Activated CD4-positive, alpha-beta T cell treated with anti-CD3 and anti-CD28 coated beads for 1 hour (primary cell): ENCODE measurements at regions not wholly inside any gene's neighbourhood (a gene's known extent, or its start where the extent isn't known, plus 50 kb on each side); places are given as distances from the start of the nearest gene placed in this dataset.

ENCODE experiments used
- DNase-seq: peaks from one replicate; pipeline ENCODE4 v3.0.0-alpha.2; 2020

GRCh38 chr2:226618875-226619605 lies 180.6 kb downstream of the IRS1 start:
- DNase-seq: no peak

- no peak for DNase-seq
Measured at GRCh38 chr2:226618544-226618874, 181.1 kb downstream of the IRS1 start.

- no peak for DNase-seq
Measured at GRCh38 chr2:226615891-226616290, 183.7 kb downstream of the IRS1 start.

DNA sequence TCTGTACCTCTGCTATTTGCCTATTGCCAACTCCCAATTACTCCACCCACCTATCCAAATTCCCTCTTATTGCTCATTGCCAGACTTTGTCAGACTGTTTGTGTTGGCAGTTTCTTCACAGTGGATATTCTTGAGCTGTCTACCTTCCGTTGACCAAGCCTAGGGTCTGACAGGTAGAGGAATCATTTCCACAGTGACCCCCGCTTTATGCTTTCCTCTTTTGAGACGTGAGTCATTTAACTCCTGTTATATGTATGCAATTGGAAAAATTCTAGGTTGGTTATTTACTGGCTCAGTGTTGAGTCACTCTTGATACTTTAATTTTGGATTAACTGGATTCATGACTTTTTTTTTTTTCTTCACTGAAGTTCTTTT lies 187.7 kb downstream of the IRS1 start:
- no peak for DNase-seq

DNA sequence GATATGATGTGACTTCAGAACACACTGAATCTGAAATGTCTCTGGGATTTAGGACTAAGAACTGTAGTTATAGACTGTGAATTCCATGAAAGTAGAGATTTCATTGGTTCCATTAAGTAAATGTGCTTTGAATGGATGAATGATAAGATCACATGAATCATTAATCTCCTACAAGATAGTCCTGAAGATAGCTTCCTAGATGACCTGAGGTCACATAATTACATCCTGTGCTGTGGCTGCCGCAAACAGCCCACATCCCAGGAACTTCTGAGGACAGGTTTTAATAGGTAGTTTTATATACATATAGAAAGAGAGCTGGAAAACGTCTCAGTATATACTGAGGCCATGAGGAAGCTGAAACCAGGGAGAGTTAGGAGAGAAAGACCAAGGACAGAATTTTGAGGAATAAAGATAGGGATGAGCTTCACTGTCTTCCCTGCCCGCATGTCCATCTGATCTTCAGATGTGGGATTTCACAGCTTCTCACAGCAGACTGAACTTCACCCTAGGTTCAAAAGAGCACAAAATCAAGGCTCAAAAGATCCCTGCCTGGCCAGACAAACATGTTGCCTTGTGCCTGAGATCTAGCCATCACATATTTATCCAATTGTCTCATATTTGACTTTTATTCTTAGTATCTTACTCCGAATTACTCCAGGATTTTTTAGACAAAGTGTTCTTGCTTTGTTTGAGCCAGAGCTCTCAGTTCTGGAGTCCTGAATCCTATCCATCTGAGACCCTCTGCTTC lies 188.2 kb downstream of the IRS1 start:
- DNase-seq: no peak

GRCh38 chr2:226609366-226609765 lies 190.3 kb downstream of the IRS1 start:
- no peak for DNase-seq

DNA sequence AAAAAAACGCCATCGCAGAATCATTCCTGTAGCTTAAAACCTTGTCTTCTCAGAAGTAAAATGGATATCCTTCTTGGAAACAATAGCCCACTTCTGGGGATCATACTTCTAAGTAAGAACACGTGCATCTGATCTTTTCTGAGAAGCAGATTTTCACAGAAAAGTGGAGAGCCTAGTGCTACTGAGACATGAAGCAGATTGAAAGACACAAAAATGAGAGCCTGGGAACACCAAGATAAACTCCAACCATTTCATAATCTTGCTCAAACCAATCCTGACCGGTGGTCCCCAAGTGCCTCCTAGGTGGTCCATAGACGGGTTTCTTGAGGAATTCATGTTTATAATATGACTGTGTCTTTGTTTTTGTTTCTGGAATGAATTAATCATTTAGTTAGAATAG lies 191.2 kb downstream of the IRS1 start:
- DNase-seq: no peak

DNA sequence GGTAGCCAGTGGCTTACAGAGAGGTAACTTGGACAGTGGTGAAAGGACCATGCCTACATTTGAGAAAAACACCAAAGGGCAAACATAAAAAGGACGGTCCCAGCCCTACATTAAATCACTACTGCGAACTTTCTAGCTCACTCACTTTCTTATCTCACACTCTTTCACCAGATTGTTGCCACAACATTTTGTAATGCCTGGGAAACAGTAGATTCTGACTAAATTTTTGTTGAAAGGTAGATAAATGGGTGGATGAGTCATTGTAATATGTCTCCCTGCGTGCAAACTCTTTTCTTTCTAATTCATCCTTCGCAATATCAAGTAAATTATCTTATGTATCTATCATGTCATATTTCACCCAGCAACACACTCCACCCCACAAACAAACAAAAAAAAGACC lies 192.2 kb downstream of the IRS1 start:
- DNase-seq: no peak

DNA sequence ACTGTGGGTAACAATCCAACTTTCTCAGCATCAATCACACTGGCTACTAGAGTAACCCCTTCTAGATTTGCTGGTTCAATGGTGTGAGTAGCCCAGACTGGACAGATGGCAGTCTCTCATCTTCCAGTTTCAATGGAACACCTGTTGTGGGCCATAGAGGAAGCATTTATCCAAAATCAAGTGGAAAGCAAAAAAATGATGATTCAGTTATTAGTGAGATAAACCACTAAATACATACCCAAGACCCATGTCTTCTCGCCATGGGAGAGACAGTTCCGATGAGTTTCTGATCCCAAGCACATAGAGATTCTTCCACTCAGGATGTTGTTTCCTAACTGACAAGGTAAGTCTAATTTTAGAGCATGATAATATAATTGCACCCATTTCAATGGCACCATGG lies 194.0 kb downstream of the IRS1 start:
- no peak for DNase-seq

- no peak for DNase-seq
Measured at GRCh38 chr2:226603606-226604005, 196.0 kb downstream of the IRS1 start.

DNA sequence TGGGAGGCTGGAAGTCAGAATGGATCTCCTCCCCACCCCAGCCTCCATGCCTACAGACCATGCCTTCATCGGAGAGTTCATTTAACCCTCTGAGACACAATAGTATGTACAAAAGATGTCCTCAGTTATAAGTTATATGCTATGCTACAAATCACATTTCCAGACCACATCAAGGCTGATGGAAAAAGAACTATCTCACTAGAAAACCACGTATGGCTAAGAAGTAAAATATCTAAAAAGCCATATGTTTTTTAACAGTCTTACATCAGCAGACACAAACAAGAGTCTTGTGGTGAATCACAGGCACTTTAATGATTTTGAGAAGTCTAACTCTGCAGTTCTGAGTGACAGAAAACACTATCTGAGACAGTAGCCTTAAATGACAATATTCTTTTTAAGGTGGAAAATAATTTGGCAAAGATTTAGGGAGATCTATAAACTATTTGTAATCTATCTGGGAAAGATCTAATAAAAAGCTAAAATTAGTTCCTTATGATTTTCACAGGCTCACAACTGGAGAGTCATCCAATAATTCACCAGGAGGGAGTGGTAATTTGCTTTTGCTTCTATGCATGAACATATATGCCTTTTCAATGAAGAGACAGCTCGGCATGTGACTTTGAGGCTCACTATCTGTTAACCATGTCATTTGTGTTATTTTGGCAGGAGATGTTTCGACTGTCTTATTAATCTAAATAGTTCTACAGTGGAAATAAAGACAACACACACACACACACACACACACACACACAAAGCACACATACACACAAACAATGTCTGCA lies 197.5 kb downstream of the IRS1 start:
- DNase-seq: no peak

GRCh38 chr2:226600802-226601201 lies 198.8 kb downstream of the IRS1 start:
- DNase-seq: no peak

DNA sequence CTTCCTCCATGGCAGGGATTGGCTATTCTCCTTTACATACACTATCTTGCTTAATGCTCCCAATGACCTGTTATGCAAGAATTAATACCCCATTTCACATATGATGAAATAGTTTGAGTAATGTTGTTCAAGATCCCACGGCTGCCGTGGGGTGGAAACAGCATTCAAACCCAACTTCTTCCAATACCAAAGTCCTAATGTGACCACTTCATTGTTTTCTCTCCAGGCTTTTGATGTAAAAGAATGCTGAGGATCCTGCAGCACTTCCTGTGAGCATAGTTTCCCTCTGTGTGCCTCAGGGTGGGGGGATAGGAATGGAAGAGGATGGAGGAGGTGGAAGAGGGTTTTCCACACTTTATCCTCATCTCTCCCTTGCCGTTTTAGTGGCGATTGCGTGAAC lies 199.4 kb downstream of the IRS1 start:
- no peak for DNase-seq

GRCh38 chr2:226589043-226589442 lies 210.6 kb downstream of the IRS1 start:
- DNase-seq: no peak

- DNase-seq: no peak
Measured at GRCh38 chr2:226585130-226585561, 214.5 kb downstream of the IRS1 start.

DNA sequence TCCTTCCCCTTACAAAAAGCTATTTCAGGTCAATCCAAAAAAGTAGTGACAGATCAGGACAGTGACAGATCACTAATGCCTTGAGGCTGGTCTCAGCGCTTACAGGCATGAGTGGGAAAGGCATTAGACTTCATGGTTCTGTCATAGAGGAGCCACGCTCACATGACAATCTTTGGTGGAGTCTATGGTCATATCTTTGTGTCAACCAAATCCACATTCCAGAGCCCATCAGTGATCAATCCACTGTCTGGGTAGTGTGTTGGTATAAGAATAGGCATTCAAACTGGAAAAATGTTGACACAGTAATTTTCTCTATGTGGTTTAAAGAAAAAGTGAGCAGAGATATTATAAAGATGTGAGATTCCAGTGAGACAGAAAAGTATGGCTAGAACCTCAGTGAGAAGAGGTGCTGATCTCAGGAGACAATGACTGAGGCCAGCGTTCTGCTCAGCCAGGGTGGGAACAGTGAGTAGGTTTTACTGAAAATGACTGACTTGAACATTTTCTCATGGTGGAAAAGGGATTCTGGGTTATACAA lies 215.0 kb downstream of the IRS1 start:
- DNase-seq: no peak

DNA sequence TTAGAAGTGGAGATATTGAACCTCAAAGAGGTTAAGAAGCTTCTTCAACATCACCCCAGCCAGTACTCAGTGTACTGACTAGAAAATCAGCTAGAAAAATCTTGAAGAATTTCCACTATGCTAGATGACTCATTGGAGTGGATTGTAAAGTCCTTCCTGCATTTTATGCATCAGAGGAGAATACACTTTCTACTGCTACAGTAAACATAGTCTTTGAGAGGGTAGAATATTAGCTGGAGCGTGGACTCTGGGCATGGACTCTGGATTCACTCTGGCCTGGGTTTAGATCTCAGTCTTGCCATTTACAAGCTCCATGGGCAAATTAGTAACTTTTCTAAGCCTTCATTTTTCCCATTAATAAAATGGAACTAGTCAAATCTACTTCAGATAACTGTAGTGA lies 215.9 kb downstream of the IRS1 start:
- DNase-seq: no peak

GRCh38 chr2:226581661-226582060 lies 218.0 kb downstream of the IRS1 start:
- DNase-seq: no peak

- no peak for DNase-seq
Measured at GRCh38 chr2:226581004-226581403, 218.6 kb downstream of the IRS1 start.

DNA sequence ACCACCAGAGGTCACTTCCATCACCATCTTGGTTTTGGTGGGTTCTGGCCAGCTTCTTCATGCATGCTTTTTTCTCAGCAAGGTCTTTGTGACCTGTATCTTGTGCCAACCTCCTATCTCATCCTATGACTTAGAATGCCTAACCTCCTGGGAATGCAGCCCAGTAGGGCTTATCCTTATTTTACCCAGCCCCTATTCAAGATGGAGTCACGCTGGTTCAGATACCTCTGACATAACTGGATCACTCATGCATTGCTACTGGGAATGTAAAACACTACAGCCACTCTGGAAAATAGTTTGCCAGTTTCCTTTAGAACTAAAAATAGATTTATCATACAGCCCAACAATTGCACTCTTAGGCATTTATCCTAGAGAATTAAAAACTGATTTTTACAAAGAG lies 219.2 kb downstream of the IRS1 start:
- no peak for DNase-seq

DNA sequence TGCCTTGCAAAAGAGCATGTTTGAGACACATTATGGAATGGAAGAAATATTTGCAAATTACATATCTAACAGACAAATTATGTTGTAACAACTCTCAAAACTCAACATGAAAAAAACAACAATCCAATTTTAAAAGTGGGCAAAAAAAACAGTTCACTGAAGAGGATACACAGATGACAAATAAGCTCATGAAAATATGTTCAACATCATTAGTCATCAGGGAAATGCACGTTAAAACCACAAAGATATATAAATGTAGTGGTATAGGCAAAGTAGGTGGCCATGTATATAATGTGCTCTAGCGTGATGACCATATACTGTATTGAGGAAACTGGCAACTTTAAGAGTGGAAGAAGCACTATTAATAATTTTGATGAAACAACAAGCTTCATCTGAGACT lies 220.1 kb downstream of the IRS1 start:
- no peak for DNase-seq

DNA sequence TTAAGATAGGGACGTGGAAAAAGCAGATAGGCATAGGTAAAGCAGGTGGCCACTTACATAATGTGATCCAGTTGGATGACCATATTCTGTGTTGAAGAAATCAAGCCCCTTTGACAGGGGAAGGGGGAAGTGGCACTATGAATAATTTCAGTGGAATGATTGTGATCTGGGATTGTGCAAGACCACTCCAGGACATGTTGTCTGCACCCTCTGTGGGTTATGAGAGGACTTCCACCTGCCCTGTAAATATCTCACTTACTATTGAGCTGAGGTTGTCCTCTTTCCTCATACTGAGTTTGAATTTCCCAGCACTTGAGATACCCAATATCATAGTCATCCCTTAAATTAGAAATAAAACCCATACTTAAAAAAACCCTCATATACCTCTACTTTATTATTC lies 220.7 kb downstream of the IRS1 start:
- no peak for DNase-seq

GRCh38 chr2:226578373-226578772 lies 221.2 kb downstream of the IRS1 start:
- DNase-seq: no peak

DNA sequence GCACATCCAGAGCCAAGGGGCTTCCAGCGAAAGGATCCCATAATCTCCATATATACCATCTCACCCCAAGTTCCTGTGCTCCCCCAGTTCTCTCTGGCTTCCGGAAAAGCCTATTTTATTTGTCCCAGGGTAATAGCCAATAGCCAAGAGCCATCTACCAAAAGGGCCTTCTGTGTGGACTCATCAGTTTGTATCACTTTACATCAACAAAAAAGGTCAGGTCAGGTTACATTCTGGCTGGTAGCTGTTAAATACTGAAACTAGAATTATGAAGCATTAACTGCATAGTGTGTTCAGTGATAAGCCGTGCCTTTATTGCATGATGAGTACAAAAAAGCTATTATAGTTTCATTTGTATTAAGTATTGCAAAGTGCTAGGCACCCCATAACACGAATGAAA lies 223.7 kb downstream of the IRS1 start:
- no peak for DNase-seq
